GM21390 (cell line): ENCODE measurements at regions not wholly inside any gene's neighbourhood (a gene's known extent, or its start where the extent isn't known, plus 50 kb on each side); places are given as distances from the start of the nearest gene placed in this dataset.

Experiments
- ATAC-seq: cut with Tn5 transposase; IDR thresholded peaks from one replicate; pipeline ENCODE4 v1.9.1; 2021; ENCODE audit not compliant: unreplicated experiment

- ATAC-seq = no peak
These were observed 163.4 kb upstream of the NCAM1 start for GRCh38 chr11:112797648-112798293.

GRCh38 chr11:112801025-112801816 is 160.0 kb upstream of the NCAM1 start:
- ATAC-seq = no peak

DNA sequence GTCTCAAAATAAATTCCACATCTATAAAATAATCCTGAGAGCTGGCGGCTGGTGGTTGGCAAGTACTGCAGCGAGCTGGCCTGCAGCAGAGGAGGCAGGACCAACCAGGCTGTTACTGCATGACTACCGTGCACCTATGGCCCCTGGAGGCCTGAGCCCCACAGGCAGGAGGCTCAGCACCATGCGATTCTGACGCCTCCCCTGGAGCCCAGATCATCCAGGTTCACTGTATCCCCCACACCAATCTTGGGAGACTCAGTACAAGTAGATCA is 159.5 kb upstream of the NCAM1 start:
- ATAC-seq = no peak

DNA sequence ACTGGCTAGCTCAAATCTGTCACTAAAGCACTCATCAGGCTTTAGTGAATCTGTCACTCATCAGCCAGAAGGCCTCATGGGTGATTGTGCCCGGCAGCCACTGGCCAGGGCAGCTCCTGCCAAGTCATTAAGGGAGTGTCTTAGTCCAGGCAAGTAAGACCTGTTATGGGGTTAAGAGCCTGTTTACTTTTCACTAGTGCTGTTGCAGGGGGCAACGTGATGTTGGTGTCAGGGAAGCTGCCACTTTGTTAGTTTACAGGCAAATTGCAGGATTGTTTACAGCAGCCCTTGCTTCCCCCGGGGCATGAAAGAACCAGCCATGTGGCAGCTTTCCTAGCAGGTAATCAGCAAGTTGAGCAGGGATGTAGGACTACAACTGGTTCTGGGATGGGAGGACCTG is 155.6 kb upstream of the NCAM1 start:
- no peak for ATAC-seq

GRCh38 chr11:112806256-112806655 is 155.0 kb upstream of the NCAM1 start:
- ATAC-seq = no peak

- no peak for ATAC-seq
These were observed 154.3 kb upstream of the NCAM1 start for GRCh38 chr11:112806876-112807275.

DNA sequence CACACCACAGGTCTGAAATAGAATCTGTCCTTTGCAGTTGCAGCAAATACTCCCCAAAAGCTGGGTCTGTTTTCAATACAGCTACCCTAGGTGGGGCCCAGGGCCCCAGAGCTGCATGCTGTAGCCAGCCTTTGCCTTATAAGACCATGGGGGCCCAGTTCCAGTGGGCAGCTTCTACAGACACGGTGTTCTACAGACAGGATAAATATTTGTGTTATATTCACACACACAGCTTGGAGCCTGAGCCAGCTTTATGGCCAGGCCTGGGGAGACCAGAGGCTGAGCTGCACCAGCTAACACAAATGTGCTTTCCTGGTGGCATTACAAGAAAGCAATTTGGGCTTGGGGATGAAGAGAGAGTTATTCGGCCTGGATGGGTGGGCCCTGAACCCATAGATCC is 151.8 kb upstream of the NCAM1 start:
- ATAC-seq = no peak

DNA sequence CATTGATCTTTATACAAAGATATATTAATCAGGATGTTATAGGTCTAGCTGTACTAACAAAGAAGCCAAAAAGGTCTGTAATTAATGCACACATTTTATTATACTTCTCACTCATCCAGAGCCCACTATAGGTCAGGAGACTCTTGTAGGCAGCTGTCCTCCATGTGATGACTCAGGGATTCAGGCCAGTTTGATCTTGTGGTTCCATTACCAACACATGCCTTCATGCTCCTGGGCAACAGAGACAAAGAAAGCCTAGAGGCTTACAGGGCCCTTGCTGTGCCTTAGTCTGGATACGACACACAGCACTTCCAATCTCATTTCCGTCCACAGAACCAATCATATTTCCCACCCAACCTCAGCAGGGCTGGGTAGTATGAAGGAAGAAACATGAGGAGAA is 150.3 kb upstream of the NCAM1 start:
- no peak for ATAC-seq

DNA sequence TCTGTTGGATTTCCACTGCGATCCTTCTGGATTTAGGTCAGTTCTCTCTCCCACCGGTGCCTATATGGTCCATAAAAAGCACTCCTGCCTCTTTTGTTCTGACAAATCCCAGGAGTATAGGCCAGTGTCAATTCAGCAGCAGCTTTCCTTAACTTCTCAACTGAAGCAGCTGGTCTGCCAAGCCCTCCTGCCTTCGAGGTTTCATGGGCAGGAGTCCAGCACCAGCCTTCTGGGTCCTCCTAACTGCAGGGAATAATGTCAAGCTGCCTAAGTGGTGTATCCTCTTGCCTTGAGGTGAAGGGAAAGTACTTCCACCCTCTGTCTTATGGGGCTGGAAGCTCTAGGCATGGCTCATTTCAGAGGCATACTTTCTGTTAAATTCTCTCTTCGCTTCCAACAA is 149.4 kb upstream of the NCAM1 start:
- ATAC-seq = no peak

DNA sequence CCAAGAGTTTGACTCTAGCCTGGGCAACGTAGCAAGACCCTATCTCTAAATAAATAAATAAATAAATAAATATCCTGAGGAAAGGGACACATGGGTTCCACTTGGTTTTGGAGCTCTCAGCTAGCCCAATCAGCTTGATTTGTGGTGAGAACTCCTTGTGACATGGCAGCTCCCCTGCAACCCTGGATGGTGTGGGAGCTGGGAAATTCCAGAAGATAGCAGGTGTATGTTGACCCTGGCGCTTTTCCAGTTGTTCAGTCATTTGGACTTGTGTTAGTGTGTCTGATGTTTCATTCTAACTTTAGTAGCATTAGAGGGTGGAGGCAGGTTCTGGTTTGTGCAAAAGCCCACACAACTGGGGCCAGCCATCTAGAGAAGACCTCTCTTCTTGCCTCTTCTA is 148.5 kb upstream of the NCAM1 start:
- no peak for ATAC-seq

DNA sequence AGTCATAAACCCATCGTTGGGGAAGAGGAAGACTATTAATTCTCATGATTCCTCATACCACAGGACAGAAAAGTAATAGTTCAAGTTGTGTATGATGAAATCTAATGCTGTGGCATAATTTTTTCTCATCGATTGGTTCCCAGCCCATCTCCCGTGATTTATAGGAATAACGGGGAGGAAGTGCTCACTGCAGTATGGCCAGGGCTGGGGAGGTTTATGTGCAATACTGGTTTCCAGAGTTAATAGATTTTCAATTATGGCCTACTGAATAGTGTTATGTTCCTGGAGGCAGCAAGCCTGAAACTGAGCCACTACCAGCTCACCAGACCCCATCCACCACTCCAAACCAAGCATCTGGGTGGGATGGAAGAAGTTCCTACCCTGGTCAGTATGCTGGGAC is 147.1 kb upstream of the NCAM1 start:
- no peak for ATAC-seq

- no peak for ATAC-seq
These were observed 143.8 kb upstream of the NCAM1 start for GRCh38 chr11:112817376-112817775.

DNA sequence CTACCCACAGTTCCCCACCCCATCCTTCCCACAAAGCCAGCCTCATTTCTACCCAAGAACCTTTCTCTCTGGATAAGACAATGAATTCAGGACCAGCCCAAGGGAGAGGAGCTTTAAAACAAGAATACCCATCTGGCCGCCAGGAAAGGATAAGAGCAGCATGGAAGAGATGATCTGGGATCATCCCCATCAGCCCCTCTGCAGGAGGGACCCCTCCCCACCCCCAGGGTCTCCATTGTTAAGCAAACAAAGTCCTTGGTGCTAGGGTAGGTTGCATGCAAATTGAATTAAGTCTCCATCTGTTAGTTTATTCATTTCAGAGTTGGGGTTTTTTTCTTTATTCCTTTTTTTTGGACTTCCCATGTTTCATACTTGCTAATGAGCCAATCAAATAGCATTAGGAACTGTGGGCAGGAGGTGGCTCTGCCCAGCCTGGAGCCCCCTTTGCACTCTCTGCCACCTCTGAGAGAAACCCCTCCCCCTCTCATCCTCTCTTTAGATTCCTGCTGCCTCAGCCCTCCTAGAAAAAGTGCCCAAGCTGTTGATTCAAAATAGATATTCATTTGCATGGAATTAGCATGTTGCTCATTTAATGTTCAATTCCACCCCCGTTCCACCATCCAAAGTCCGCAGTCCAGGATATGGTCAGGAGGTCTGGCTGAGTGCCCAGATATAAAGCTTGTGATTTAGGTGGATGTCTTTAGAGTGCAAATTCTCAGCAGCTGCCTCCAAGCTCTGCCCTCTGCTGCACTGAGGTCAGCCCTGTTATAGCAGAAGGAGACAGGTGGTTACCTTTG is 138.5 kb upstream of the NCAM1 start:
- no peak for ATAC-seq

GRCh38 chr11:112826026-112826425 is 135.2 kb upstream of the NCAM1 start:
- ATAC-seq = no peak

GRCh38 chr11:112826788-112827187 is 134.4 kb upstream of the NCAM1 start:
- ATAC-seq = no peak

- no peak for ATAC-seq
These were observed 132.8 kb upstream of the NCAM1 start for GRCh38 chr11:112828421-112828820.

DNA sequence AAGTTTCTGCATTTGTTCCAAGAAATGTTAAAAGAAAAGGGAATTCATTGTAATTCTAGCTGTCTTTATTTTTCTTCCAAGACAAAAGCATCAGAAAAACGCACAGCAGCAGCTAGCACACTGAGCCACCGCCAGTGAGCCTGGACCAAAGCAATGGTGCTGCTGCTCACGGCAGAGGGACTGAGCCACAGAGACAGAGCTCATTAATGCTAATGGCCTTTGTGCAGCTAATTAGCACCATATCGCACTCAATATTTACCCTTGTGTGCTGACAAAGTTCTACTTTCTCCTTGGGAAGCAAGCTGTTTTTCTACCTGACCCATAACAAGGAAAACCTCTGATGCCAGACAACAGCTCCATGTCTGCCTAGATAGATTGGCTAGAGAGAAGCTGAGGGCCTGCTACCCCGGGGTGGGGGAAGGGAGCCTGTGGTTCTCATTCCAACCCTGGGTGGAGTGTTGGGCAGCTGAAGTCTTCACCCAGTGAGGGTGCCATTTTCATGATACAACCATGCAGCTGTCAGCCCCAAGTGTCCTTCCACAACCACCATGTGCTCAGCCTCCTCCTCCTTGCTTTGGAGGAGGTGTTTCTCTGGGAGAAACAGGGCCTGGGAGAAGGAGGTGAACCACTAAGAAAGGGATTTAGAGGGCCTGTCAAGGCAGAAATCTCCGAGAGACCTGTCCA is 131.1 kb upstream of the NCAM1 start:
- ATAC-seq = no peak

GRCh38 chr11:112831041-112831440 is 130.2 kb upstream of the NCAM1 start:
- ATAC-seq = no peak

- ATAC-seq = no peak
These were observed 129.1 kb upstream of the NCAM1 start for GRCh38 chr11:112831969-112832766.

- no peak for ATAC-seq
These were observed 126.9 kb upstream of the NCAM1 start for GRCh38 chr11:112834277-112834755.
